ENCODE measurements at regions not wholly inside any gene's neighbourhood (a gene's known extent, or its start where the extent isn't known, plus 50 kb on each side); places are given as distances from the start of the nearest gene placed in this dataset.

GRCh38 chr3:116767726-116768125, 58.1 kb downstream of the TUSC7 start:
- no peak for DNase-seq

GRCh38 chr3:116770815-116771450, 61.4 kb downstream of the TUSC7 start:
- DNase-seq, result peak; percentile 16

- DNase-seq, result no peak
Measured at GRCh38 chr3:116776880-116777785, 67.6 kb downstream of the TUSC7 start.

- no peak for DNase-seq
Measured at GRCh38 chr3:116785226-116785625, 75.6 kb downstream of the TUSC7 start.

- DNase-seq, result no peak
Measured at GRCh38 chr3:116802651-116803050, 93.1 kb downstream of the TUSC7 start.

- DNase-seq, result no peak
Measured at GRCh38 chr3:116806351-116806750, 96.8 kb downstream of the TUSC7 start.

- DNase-seq, result no peak
Measured at GRCh38 chr3:116808725-116809124, 99.1 kb downstream of the TUSC7 start.

GRCh38 chr3:116809208-116809607, 99.6 kb downstream of the TUSC7 start:
- no peak for DNase-seq

- DNase-seq, result no peak
Measured at GRCh38 chr3:116811754-116812153, 102.2 kb downstream of the TUSC7 start.

- no peak for DNase-seq
Measured at GRCh38 chr3:116812949-116813348, 103.4 kb downstream of the TUSC7 start.

- no peak for DNase-seq
Measured at GRCh38 chr3:116815321-116815720, 105.7 kb downstream of the TUSC7 start.

GRCh38 chr3:116815831-116816588, 106.4 kb downstream of the TUSC7 start:
- no peak for DNase-seq

GRCh38 chr3:116821371-116821770, 111.8 kb downstream of the TUSC7 start:
- DNase-seq, result no peak

- no peak for DNase-seq
Measured at GRCh38 chr3:116824208-116824607, 114.6 kb downstream of the TUSC7 start.

- DNase-seq, result no peak
Measured at GRCh38 chr3:116833202-116833601, 123.6 kb downstream of the TUSC7 start.

- DNase-seq, result no peak
Measured at GRCh38 chr3:116834816-116835215, 125.2 kb downstream of the TUSC7 start.

GRCh38 chr3:116835658-116836057, 126.1 kb downstream of the TUSC7 start:
- DNase-seq, result no peak

- DNase-seq, result no peak
Measured at GRCh38 chr3:116836286-116836685, 126.7 kb downstream of the TUSC7 start.

GRCh38 chr3:116837483-116837882, 127.9 kb downstream of the TUSC7 start:
- DNase-seq, result no peak

GRCh38 chr3:116841003-116841735, 131.6 kb downstream of the TUSC7 start:
- no peak for DNase-seq

GRCh38 chr3:116842254-116842957, 132.8 kb downstream of the TUSC7 start:
- no peak for DNase-seq

- no peak for DNase-seq
Measured at GRCh38 chr3:116848248-116848829, 138.8 kb downstream of the TUSC7 start.
